GM18499 (cell line): ENCODE measurements at regions not wholly inside any gene's neighbourhood (a gene's known extent, or its start where the extent isn't known, plus 50 kb on each side); places are given as distances from the start of the nearest gene placed in this dataset.

Experiments used
- ATAC-seq: cut with Tn5 transposase; IDR thresholded peaks from one replicate; pipeline ENCODE4 v1.9.1; 2021; ENCODE audit warnings: moderate number of reproducible peaks; ENCODE audit not compliant: insufficient read depth, unreplicated experiment

- ATAC-seq = no peak
These were observed 62.7 kb downstream of the SIK1 start for GRCh38 chr21:43364261-43364510.

- no peak for ATAC-seq
These were observed 63.2 kb downstream of the SIK1 start for GRCh38 chr21:43363506-43364260.

DNA sequence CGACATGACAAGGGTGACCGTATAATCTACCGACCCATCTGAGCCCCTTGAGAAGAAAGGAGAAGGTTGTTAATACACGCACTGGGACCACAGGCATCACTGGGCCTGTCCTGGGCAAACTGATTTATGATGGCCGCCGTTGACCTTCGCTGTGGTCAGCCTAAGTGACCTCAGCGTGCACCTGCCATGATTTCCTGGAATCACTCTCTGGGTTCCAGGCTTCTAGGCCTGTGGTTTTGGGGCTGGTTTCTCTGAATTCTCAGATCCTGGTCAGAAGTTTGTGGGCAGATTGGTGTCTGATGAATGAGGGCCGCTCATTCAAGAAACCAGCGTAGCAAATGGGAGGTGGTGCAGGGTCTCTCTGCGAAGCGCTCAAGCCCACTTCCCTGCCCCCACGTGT, 64.0 kb downstream of the SIK1 start:
- no peak for ATAC-seq

- no peak for ATAC-seq
These were observed 64.6 kb downstream of the SIK1 start for GRCh38 chr21:43362321-43362791.

DNA sequence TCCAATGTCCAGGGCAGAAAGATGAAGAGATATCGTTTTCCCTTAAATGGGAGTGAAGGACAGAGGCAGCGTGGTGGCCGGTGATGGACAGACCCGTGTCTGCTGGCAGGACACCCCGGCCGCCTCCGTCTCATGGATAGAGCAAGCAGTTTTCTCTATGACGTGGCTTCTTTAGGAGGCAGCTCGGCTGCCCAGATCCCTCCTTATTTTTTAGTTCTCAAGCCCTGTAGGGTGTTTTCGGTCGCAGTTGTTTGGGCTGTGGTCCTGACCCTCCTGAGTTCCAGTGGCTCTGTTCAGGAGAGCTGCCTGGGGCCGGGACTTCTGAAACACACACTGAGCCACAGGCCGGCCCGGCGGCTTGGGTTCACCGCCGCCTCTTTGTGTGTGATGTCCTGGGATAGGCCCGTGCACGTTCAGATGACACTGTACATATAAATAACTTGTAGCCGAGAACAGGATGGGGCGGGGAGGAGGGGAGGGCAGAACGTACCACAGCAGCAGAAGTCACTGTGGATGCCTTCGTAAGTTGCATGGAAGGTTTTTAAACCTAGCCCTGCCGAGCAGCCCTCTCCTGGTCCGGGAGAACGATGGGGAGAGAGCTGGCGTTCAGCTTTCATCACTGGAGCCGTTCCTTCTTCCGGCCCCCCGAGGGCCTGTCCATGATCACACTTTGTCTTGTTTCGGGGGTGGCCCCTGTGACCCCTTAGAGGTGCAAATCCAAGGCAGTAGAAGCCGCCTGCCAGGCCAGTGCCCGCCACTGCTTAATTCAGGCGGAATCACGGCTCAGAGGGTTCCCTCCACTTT, 65.2 kb downstream of the SIK1 start:
- no peak for ATAC-seq

DNA sequence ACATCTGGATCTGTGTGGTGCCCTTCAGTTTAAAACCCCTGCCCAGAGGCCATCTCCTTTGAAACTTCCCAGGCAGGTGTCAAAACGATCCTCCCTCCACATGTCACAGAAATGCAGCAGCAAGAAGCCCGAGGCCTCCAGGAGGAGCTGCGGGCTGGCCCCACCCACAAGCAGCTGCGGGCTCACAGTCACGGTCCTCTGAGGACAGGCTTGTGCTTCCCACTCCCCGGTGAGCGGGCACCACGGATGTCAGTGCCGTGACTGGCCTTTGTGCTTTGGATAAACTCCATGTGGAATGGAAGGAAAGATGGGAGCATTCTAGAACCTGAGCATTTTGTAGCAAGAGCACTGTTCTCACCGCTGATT, 65.8 kb downstream of the SIK1 start:
- no peak for ATAC-seq

DNA sequence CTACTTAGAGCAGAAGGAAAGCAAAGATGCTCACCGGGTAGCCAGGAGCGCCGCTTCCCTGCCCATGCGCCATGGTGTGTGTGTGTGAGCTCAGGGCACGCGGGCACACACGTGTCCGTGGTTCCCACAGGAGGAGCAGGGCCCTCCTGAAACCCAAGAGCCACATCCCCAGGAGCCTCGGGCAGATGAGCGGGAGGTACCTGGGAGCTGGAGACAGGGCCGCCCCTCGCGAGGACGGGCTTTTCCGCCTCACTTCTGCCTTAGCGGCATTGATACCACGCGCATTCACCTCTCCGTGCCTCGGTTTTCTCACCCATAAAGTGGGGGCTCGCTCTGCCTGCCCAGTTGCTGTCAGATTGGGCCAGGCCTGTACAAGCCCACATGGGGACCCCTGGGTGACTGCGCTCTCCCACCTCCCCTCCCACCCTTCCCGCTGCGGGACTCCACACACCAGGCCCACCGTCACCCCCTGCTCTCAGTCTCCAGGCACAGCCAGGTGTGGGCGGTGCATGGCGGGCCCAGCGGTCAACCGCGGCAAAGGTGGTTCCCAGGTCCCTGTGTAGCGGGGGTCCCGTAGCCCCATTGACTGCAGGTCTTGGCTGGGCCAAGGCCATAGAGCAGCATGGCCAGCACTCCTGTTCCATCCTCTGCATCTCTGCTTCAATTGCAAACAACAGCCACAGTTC, 66.3 kb downstream of the SIK1 start:
- ATAC-seq = no peak

DNA sequence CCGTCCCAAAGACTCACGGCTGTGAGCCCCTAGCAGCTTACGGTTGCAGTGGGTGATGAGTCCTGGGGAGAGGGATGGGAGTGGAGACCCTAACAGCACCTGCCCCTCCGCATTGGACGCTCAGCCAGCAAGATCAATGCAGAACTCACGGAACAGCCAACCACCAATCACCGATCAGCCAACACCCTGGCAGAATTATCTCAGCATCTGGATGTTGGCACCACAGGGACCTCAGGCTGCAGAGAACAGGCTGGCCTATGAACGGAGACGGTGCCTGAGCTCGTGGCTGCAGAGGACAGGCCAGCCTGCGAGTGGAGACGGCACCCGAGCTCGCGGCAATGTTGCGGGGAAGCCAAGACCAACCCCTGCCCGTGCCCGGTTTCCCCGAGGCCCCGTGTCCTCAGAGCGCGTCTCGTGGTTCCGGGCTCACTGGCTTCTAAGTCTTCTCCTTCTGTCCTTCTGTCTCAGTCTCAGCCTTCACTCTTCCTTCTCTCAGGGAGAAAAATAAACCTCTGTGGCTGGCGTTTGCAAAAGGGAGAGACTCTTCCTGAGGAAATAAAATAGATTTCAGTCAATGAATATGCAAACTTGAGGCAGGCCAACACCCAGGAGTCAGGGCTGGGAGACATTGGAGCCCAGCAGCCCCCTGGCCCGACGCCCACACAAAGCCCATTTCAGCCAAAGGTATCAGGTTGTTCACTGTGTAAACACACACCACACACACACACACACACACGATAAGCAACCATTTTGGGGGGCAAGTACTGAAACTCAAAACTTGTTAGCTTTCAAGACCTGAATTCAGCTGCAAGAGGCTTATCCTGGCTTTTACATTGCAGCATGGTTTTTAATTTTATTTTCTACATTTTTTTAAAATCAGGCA, 67.8 kb downstream of the SIK1 start:
- ATAC-seq = no peak

GRCh38 chr21:43357715-43358430, 69.1 kb downstream of the SIK1 start:
- no peak for ATAC-seq

GRCh38 chr21:43355925-43356289, 71.0 kb downstream of the SIK1 start:
- ATAC-seq = no peak

DNA sequence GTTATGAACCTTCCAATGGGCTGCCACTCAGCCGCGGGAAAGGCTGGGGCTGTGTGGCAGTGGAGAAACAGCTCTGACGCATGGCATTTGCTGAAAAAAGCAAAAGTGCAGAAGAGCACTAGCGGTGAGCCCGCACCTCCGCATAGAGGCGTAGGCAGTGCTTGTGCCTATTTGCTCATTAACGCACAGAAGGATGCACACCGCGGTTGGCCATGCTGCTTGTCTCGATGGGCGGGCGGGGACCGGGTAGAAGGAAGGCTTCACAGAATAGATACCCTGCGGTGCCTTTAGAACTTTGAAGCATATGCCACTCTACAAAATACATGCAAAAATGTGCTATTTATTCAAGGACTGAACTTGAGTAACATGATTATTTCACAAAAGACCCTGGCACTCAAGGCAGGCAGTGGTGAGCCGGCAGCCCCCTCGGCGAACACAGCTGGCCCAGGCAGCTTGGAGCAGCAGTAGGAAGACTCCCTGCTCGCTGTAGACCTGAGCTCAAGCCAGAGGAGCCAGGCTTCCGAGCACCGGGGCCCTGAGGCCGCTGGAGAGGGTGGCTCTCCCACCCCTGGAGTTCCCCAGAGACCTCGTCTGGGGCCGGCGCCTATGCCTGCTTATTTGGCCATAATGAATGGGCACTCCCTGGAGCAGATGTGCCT, 71.5 kb downstream of the SIK1 start:
- ATAC-seq = no peak

- ATAC-seq = no peak
These were observed 72.3 kb downstream of the SIK1 start for GRCh38 chr21:43354666-43355065.

DNA sequence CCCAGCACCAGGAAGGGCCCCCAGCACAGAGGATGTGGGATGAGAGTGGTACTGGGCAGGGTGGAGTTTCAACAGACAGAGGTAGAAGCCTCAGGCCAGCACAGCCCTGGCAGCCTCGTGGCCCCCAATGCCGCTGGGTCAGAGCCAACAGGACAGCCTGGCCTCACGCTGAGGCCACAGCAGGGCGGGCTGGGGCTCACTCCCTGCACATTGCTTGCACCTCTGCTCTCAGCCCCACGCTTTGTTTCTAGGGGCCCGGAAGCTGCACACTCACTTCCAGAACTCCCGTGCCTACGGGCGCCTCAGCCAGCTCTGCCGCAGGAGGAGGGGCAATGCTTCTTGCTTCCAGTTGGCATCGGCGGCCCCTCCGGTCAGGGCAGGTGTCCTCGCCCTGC, 72.9 kb downstream of the SIK1 start:
- no peak for ATAC-seq

- ATAC-seq = no peak
These were observed 73.5 kb downstream of the SIK1 start for GRCh38 chr21:43353282-43354025.

GRCh38 chr21:43352568-43353281, 74.2 kb downstream of the SIK1 start:
- peak; percentile 71 for ATAC-seq

- ATAC-seq = no peak
These were observed 74.8 kb downstream of the SIK1 start for GRCh38 chr21:43352154-43352537.

- no peak for ATAC-seq
These were observed 75.3 kb downstream of the SIK1 start for GRCh38 chr21:43351501-43352153.

DNA sequence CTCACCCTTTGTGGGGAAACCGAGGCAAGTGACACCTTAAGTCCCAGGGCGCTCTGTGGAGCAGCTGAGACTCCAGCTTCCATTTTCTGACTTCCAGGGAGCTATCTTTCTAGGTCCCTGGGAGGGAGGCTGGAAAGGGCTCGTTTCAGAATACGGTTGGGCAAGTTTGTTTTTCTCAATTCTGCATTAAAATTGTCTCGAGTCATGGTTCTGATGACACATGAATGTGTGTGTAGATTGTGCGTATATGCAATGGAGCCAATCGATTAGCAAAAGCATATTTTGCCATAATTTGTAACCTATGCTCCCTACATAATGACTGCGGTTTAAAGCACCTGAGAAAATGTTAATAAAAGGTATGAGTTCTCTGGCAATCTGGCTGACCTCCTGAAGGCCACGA, 77.3 kb downstream of the SIK1 start:
- no peak for ATAC-seq
